Fibroblast of gingiva (primary cell): ENCODE measurements at regions not wholly inside any gene's neighbourhood (a gene's known extent, or its start where the extent isn't known, plus 50 kb on each side); places are given as distances from the start of the nearest gene placed in this dataset.
"Not testable (repeated sequence)": the region's sequence is repeated elsewhere in the genome, so short reads cannot be mapped to it uniquely, and the experiment has no call there.

Experiments
- DNase-seq: peaks from one replicate; pipeline ENCODE4 v3.0.0-alpha.2; 2011; ENCODE audit warnings: low read depth

GRCh38 chr3:110946810-110947209, 124.8 kb upstream of the NECTIN3 start:
- no peak for DNase-seq

- DNase-seq: not testable (repeated sequence)
Observed at GRCh38 chr3:110949194-110949593, 122.4 kb upstream of the NECTIN3 start.

GRCh38 chr3:110955301-110955880, 116.2 kb upstream of the NECTIN3 start:
- DNase-seq: peak; percentile 35

DNA sequence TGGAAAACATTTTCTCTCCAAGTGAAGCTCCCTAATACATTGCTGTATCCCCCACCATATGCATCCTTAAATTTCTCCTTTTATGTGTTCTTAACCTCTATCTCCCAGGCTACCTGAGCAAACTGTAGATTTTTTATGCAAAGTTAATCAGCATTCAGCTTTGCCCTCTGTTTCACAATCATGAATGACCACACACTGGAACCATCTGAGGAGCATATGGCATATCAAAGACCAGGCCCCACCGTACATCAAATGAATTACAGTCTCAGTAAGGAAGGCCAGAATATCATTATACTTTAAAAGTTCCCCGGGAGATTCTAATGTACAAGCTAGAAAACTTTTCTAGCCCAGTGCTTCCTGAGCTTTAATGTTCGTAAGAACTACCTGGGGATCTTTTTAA, 115.5 kb upstream of the NECTIN3 start:
- no peak for DNase-seq

GRCh38 chr3:110957247-110958025, 114.2 kb upstream of the NECTIN3 start:
- no peak for DNase-seq

DNA sequence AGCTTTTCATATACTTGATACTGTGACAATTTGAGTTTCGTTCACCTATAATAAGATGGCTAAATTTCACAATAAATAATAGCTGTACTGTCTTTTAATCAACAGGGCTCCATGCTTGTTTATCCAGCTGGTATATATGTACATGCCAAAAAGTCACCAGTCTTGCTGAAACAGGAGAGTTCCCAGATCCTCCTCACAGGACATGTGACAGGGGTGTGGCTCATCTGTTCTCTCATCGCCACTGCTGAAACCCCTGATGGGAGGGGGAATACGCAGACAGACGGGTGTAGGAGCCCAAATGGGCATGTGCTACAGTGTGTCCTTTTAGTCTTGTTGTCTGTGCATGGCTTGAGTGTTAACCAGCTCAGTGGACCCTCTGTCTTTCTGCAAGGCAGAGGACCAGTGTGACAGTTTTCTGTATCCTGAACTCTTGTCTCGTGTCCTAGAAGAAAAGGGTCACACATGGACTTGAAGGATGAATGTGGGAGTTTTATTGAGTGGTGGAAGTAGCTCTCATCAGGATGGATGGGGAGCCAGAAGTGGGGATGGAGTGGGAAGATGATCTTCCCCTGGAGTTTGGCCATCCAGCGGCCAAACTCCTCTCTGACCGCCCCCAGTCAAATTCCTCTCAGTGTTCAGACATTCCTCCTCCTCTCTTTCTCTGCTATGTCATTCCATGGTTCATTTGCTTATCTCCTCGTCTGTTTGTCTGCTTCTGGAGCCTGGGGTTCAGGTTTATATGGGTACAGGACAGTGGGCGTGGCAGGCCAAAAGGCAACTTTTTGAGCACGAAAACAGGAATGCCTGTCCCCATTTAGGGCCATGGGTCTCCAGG, 113.1 kb upstream of the NECTIN3 start:
- no peak for DNase-seq

DNA sequence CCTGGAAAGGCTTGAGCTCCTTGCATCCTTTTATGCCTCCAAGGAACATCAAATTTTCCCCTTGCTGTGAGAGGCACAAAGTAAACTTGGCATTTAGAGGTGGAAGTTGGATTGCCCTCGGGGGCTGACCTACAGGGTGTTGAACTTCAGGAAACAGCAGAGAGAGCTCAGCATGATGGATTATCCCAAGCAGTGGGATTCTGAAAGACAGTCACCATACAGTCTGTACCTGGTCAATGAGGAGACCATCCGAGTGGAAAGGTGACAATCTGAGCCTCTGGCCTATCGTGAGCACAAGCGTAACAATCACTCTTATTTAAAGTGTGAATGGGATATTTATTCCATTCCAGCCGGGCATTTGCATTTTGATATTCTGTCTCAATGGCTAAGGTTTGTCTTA, 105.6 kb upstream of the NECTIN3 start:
- no peak for DNase-seq

GRCh38 chr3:110966966-110967663, 104.5 kb upstream of the NECTIN3 start:
- DNase-seq: no peak

GRCh38 chr3:110968076-110968475, 103.5 kb upstream of the NECTIN3 start:
- no peak for DNase-seq

- no peak for DNase-seq
Observed at GRCh38 chr3:110969229-110970211, 102.1 kb upstream of the NECTIN3 start.

- no peak for DNase-seq
Observed at GRCh38 chr3:110971010-110971601, 100.5 kb upstream of the NECTIN3 start.

GRCh38 chr3:110973263-110973895, 98.2 kb upstream of the NECTIN3 start:
- DNase-seq: no peak

DNA sequence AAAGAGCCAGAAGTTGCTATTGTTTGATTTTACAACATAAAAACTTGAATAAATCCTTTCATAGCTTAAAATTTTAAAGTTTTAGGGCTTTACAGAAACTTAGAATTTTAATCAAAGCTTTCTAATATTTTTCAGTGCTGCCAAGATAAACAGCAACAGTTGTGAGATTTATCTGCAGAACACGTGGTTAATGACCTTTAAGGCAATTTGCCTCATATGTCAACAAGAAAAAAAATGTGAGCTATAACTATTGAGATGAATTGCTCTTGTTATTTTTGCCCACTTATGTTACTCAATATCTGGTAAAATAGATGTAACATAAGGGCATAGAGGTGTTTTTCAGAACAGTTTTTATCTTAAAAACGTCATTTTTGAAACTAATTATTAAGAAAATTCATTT, 96.7 kb upstream of the NECTIN3 start:
- DNase-seq: peak; percentile 7

- no peak for DNase-seq
Observed at GRCh38 chr3:110984456-110985250, 87.0 kb upstream of the NECTIN3 start.

DNA sequence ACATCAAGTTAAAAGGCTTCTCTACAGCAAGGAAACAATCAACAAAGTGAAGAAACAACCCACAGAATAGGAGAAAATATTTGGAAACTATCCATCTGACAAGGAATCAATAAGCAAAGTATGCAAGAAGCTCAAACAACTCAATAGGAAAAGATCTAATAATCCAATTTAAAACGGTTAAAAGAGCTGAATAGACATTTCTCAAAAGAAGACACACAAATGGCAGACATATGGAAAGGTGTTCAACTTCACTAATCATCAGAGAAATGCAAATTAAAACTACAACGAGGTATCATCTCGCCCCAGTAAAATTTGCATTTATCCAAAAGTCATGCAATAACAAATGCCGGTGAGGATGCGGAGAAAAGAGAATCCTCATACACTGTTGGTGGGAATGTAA, 82.2 kb upstream of the NECTIN3 start:
- DNase-seq: no peak

GRCh38 chr3:110995461-110996231, 76.0 kb upstream of the NECTIN3 start:
- DNase-seq: peak; percentile 51

GRCh38 chr3:110998766-110999165, 72.8 kb upstream of the NECTIN3 start:
- DNase-seq: not testable (repeated sequence)

- not testable (repeated sequence) for DNase-seq
Observed at GRCh38 chr3:111006485-111006884, 65.1 kb upstream of the NECTIN3 start.
